ENCODE measurements at regions not wholly inside any gene's neighbourhood (a gene's known extent, or its start where the extent isn't known, plus 50 kb on each side); places are given as distances from the start of the nearest gene placed in this dataset.
A peak's percentile ranks its signal among the peaks of the same experiment; 100 is the strongest.

- no peak for DNase-seq
Observed at GRCh38 chr9:26026423-26027100, 348.3 kb upstream of the TUSC1 start.

- DNase-seq = no peak
Observed at GRCh38 chr9:26013199-26013598, 335.0 kb upstream of the TUSC1 start.

GRCh38 chr9:26012797-26013196 is 334.6 kb upstream of the TUSC1 start:
- DNase-seq = no peak

GRCh38 chr9:25994605-25995004 is 316.4 kb upstream of the TUSC1 start:
- DNase-seq = no peak

GRCh38 chr9:25990376-25990775 is 312.1 kb upstream of the TUSC1 start:
- DNase-seq = no peak

GRCh38 chr9:25975667-25976066 is 297.4 kb upstream of the TUSC1 start:
- DNase-seq = no peak

GRCh38 chr9:25964239-25964638 is 286.0 kb upstream of the TUSC1 start:
- no peak for DNase-seq

- DNase-seq = no peak
Observed at GRCh38 chr9:25960178-25960577, 281.9 kb upstream of the TUSC1 start.

GRCh38 chr9:25954209-25954608 is 276.0 kb upstream of the TUSC1 start:
- no peak for DNase-seq

GRCh38 chr9:25948182-25948581 is 269.9 kb upstream of the TUSC1 start:
- no peak for DNase-seq

- no peak for DNase-seq
Observed at GRCh38 chr9:25939126-25939525, 260.9 kb upstream of the TUSC1 start.

- no peak for DNase-seq
Observed at GRCh38 chr9:25936031-25936430, 257.8 kb upstream of the TUSC1 start.

- DNase-seq = no peak
Observed at GRCh38 chr9:25935188-25935587, 256.9 kb upstream of the TUSC1 start.

- DNase-seq = no peak
Observed at GRCh38 chr9:25918761-25919160, 240.5 kb upstream of the TUSC1 start.

- peak; percentile 11 for DNase-seq
Observed at GRCh38 chr9:25917731-25918362, 239.6 kb upstream of the TUSC1 start.

GRCh38 chr9:25913806-25914205 is 235.6 kb upstream of the TUSC1 start:
- DNase-seq = no peak

- no peak for DNase-seq
Observed at GRCh38 chr9:25904701-25905100, 226.5 kb upstream of the TUSC1 start.

GRCh38 chr9:25891527-25891926 is 213.3 kb upstream of the TUSC1 start:
- DNase-seq = no peak

GRCh38 chr9:25889661-25890060 is 211.4 kb upstream of the TUSC1 start:
- DNase-seq = no peak

- no peak for DNase-seq
Observed at GRCh38 chr9:25876248-25876647, 198.0 kb upstream of the TUSC1 start.

GRCh38 chr9:25864509-25864908 is 186.3 kb upstream of the TUSC1 start:
- no peak for DNase-seq

- no peak for DNase-seq
Observed at GRCh38 chr9:25861421-25861820, 183.2 kb upstream of the TUSC1 start.

- no peak for DNase-seq
Observed at GRCh38 chr9:25857147-25857546, 178.9 kb upstream of the TUSC1 start.

GRCh38 chr9:25850803-25851202 is 172.6 kb upstream of the TUSC1 start:
- no peak for DNase-seq

- no peak for DNase-seq
Observed at GRCh38 chr9:25845867-25846266, 167.6 kb upstream of the TUSC1 start.

Data from NCI-H1048 (cell line).